ENCODE measurements at regions not wholly inside any gene's neighbourhood (a gene's known extent, or its start where the extent isn't known, plus 50 kb on each side); places are given as distances from the start of the nearest gene placed in this dataset.

GRCh38 chr12:89838833-89839232, 130.2 kb upstream of the ATP2B1 start:
- TF ChIP-seq POLR2A (IDR thresholded peaks at IDR 0.05) (no peak), CTCF (IDR thresholded peaks at IDR 0.05) (no peak)
- intact Hi-C loops (cut with DNase I; ENCODE audit: low total_unique reads), result no loop called here
- no peak overlapping the region for H3K4me3 ChIP-seq (ENCODE audit: low read depth, poor library complexity, severe bottlenecking)
- WGBS, 2 donors, result 62 to 66% methylated on average over 1 of the region's 1 CpG
- no peak for DNase-seq (ENCODE audit: low spot score in 2 of 2)

GRCh38 chr12:89836026-89836425, 127.4 kb upstream of the ATP2B1 start:
- 76 to 89% methylated on average over 1 of the region's 1 CpG for WGBS, 2 donors
- TF ChIP-seq CTCF (IDR thresholded peaks at IDR 0.05), result no peak
- no peak for TF ChIP-seq POLR2A (IDR thresholded peaks at IDR 0.05)

GRCh38 chr12:89834676-89835075, 126.0 kb upstream of the ATP2B1 start:
- intact Hi-C loops (cut with DNase I; ENCODE audit: low total_unique reads), result no loop called here
- TF ChIP-seq POLR2A (IDR thresholded peaks at IDR 0.05) (no peak), CTCF (IDR thresholded peaks at IDR 0.05) (no peak)
- WGBS, 2 donors, result 96 to 100% methylated on average over 1 of the region's 1 CpG
- DNase-seq (ENCODE audit: low spot score in 2 of 2), result no peak
- no peak overlapping the region for H3K4me3 ChIP-seq (ENCODE audit: low read depth, poor library complexity, severe bottlenecking)

More at GRCh38 chr12:89836026-89836425, 127.4 kb upstream of the ATP2B1 start:
- intact Hi-C loops (cut with DNase I; ENCODE audit: low total_unique reads), result no loop called here
- no peak overlapping the region for H3K4me3 ChIP-seq (ENCODE audit: low read depth, poor library complexity, severe bottlenecking)
- DNase-seq (ENCODE audit: low spot score in 2 of 2), result no peak

- TF ChIP-seq POLR2A (IDR thresholded peaks at IDR 0.05), result no peak
- no peak for TF ChIP-seq CTCF (IDR thresholded peaks at IDR 0.05)
- intact Hi-C loops (cut with DNase I; ENCODE audit: low total_unique reads), result no loop called here
- H3K4me3 ChIP-seq (ENCODE audit: low read depth, poor library complexity, severe bottlenecking), result no peak overlapping the region
- WGBS, 2 donors, result 41 to 54% methylated on average over 1 of the region's 1 CpG
- no peak for DNase-seq (ENCODE audit: low spot score in 2 of 2)
These were observed 125.0 kb upstream of the ATP2B1 start for GRCh38 chr12:89833337-89834252.

- WGBS, 2 donors, result 93 to 94% methylated on average over 2 of the region's 2 CpGs
- H3K4me3 ChIP-seq (ENCODE audit: low read depth, poor library complexity, severe bottlenecking), result no peak overlapping the region
- intact Hi-C loops (cut with DNase I; ENCODE audit: low total_unique reads), result no loop called here
- TF ChIP-seq POLR2A (IDR thresholded peaks at IDR 0.05), result no peak
- TF ChIP-seq CTCF (IDR thresholded peaks at IDR 0.05), result no peak
- no peak for DNase-seq (ENCODE audit: low spot score in 2 of 2)
These were observed 123.7 kb upstream of the ATP2B1 start for GRCh38 chr12:89832336-89832735.
